Effector memory CD8-positive, alpha-beta T cell (primary cell): ENCODE measurements at regions not wholly inside any gene's neighbourhood (a gene's known extent, or its start where the extent isn't known, plus 50 kb on each side); places are given as distances from the start of the nearest gene placed in this dataset.
A peak's percentile ranks its signal among the peaks of the same experiment; 100 is the strongest.
"Not testable (repeated sequence)": the region's sequence is repeated elsewhere in the genome, so short reads cannot be mapped to it uniquely, and the experiment has no call there.

Experiments used
- ATAC-seq: fragments of 150-1000 bp; cut with Tn5 transposase; replicated peaks from 2 replicates; pipeline ENCODE4 v1.10.0; 2021; ENCODE audit warnings: mild to moderate bottlenecking, moderate library complexity
- DNase-seq, 3 experiments: peaks; one replicate each; pipeline ENCODE4 v3.0.0; 2021
- H3K27ac Mint-ChIP-seq, 2 donors: one replicate each; pipeline ENCODE4 v1.8.0; 2022; ENCODE audit warnings: mild to moderate bottlenecking in 2 of 2, mixed read lengths in 2 of 2, moderate library complexity in 2 of 2
- H3K27me3 Mint-ChIP-seq, 2 donors: one replicate each; pipeline ENCODE4 v1.8.0; 2022; ENCODE audit warnings: mixed read lengths in 2 of 2
- H3K36me3 Mint-ChIP-seq: one replicate; pipeline ENCODE4 v1.8.0; 2022; ENCODE audit warnings: mild to moderate bottlenecking, moderate library complexity, mixed read lengths; ENCODE audit not compliant: insufficient read depth
- H3K4me1 Mint-ChIP-seq, 2 donors: one replicate each; pipeline ENCODE4 v1.8.0; 2022; ENCODE audit warnings: low read depth in 2 of 2, mixed read lengths in 2 of 2
- H3K4me3 Mint-ChIP-seq, 2 donors: one replicate each; pipeline ENCODE4 v1.8.0; 2022; ENCODE audit warnings: mild to moderate bottlenecking in 2 of 2, mixed read lengths in 2 of 2, moderate library complexity in 2 of 2
- H3K9me3 Mint-ChIP-seq, 2 donors: one replicate each; pipeline ENCODE4 v1.8.0; 2022; ENCODE audit warnings: mixed read lengths in 2 of 2

DNA sequence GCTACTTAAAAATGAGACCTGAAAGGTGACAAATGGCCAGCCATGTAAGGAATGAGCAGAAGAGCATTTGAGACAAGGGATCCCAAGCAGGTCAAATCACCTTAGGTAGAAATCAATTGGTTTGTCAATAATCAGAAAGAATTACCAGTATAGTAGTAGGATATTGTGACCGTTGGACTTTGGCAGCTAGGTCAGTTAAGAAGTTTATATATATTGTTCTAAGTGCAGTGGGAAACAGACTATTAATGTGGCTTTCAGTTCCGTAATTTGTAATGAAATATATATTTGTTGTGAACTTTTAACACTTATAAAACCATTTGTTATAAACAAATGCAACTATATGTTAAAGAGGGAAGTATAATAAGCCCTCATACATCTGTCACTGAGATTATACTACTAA lies 807.9 kb upstream of the SPRY2 start:
- H3K27ac Mint-ChIP-seq, result no peak overlapping the region
- no peaks in the 10 kb centered on the region for H3K4me1 Mint-ChIP-seq
- ATAC-seq (no peak), DNase-seq (no peak)
- peaks cover 3 to 7% of the 10 kb centered on the region in 2 donors for H3K9me3 Mint-ChIP-seq
- no peak overlapping the region for H3K4me3 Mint-ChIP-seq
- no peaks in the 10 kb centered on the region for H3K27me3 Mint-ChIP-seq
- H3K36me3 Mint-ChIP-seq, result no peaks in the 10 kb centered on the region

DNA sequence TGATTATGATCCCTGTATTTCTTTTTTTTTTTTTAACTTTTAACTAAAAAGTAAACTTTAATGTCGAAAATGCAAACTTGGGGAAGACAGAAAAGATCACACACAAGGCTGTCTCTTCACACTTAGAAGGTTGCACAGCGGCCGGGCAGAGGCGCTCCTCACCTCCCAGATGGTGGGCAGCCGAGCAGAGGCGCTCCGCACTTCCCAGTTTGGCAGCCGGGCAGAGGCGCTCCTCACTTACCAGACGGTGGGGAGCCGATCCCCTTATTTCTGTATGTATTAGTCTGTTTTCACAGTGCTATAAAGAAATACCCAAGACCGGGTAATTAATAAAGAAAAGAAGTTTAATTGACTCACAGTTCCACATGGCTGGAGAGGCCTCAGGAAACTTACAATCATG lies 805.6 kb upstream of the SPRY2 start:
- DNase-seq, H3K27me3 Mint-ChIP-seq, H3K36me3 Mint-ChIP-seq, H3K27ac Mint-ChIP-seq, ATAC-seq, H3K4me3 Mint-ChIP-seq, H3K9me3 Mint-ChIP-seq, H3K4me1 Mint-ChIP-seq: not testable (repeated sequence)

DNA sequence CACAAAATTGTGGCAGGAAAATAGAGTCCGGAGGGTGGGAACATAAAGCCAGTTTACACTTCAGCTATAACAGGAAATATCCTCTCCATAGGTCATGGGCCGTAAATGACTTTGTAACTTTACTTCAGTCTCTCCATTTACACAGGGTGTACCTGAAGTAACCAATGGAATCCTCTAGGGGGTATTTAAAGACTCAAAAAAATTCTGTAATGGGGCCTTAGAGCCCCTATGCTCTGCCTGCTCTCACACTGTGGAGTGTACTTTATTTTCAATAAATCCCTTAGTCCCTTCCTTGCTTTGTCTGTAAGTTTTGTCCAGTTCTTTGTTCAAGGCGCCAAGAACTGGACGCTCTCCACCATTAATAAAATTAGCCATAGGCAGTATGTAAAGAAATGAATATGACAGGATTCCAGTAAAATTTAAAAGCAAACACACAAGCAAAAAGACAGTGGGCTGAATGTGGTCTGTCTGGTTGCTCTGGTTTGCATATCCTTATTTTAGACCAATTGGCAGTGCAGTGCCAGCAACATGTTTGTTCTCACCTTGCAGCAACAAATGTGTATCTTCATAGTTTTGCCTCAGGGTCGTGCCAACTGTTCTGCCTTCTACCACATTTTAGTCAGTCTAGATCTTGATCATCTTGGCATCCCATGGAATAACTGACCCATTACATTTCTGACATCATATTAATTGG lies 801.5 kb upstream of the SPRY2 start:
- DNase-seq, result no peak
- ATAC-seq, result no peak
- Mint-ChIP-seq H3K27me3 (no peaks in the 10 kb centered on the region), H3K9me3 (peaks cover 1 to 3% of the 10 kb centered on the region in 2 donors), H3K4me3 (no peak overlapping the region), H3K36me3 (no peaks in the 10 kb centered on the region), H3K4me1 (no peaks in the 10 kb centered on the region), H3K27ac (no peak overlapping the region)

DNA sequence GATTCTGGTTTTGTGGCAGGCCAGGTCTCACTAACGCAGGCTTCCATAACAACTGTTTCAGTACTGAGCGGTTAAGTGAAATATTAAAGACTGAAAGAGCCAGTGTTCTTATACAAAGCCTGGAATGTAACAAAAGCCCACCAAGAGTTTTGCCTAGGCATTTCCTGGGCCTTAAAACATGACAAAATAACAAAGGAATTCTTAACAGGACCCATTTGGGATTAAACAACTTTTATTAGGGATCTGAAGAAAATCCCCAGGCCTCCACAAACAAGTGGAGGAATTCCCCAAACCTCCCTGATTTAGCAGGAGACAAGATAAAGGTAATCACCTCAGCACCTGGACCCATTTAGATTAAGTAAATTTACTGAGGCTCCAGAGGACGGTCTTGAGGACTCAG lies 799.7 kb upstream of the SPRY2 start:
- ATAC-seq (no peak), DNase-seq (no peak)
- no peak overlapping the region for H3K27ac Mint-ChIP-seq
- no peaks in the 10 kb centered on the region for H3K27me3 Mint-ChIP-seq
- H3K9me3 Mint-ChIP-seq, result peaks cover 0 to 1% of the 10 kb centered on the region in 2 donors
- H3K4me3 Mint-ChIP-seq, result no peak overlapping the region
- H3K4me1 Mint-ChIP-seq, result no peaks in the 10 kb centered on the region
- H3K36me3 Mint-ChIP-seq, result no peaks in the 10 kb centered on the region

- H3K9me3 Mint-ChIP-seq, result peaks cover 0 to 1% of the 10 kb centered on the region in 2 donors
- no peak overlapping the region for H3K27ac Mint-ChIP-seq
- H3K4me1 Mint-ChIP-seq, result no peaks in the 10 kb centered on the region
- DNase-seq (no peak), ATAC-seq (no peak)
- no peaks in the 10 kb centered on the region for H3K27me3 Mint-ChIP-seq
- H3K36me3 Mint-ChIP-seq, result no peaks in the 10 kb centered on the region
- H3K4me3 Mint-ChIP-seq, result no peak overlapping the region
Observed at GRCh38 chr13:81139987-81140386, 799.1 kb upstream of the SPRY2 start.

- no peaks in the 10 kb centered on the region for H3K4me1 Mint-ChIP-seq
- peaks cover 0 to 1% of the 10 kb centered on the region in 2 donors for H3K9me3 Mint-ChIP-seq
- no peaks in the 10 kb centered on the region for H3K36me3 Mint-ChIP-seq
- no peak overlapping the region for H3K4me3 Mint-ChIP-seq
- DNase-seq (no peak), ATAC-seq (no peak)
- peak overlapping the region in 1 of 2 donors; percentile 38 for H3K27ac Mint-ChIP-seq
- H3K27me3 Mint-ChIP-seq, result no peaks in the 10 kb centered on the region
Observed at GRCh38 chr13:81138353-81138980, 797.5 kb upstream of the SPRY2 start.

- Mint-ChIP-seq H3K27me3 (no peaks in the 10 kb centered on the region), H3K27ac (no peak overlapping the region), H3K9me3 (peaks cover 0 to 16% of the 10 kb centered on the region in 2 donors), H3K4me1 (no peaks in the 10 kb centered on the region), H3K4me3 (no peak overlapping the region), H3K36me3 (no peaks in the 10 kb centered on the region)
- DNase-seq (no peak), ATAC-seq (no peak)
Observed at GRCh38 chr13:81133066-81133465, 792.1 kb upstream of the SPRY2 start.

DNA sequence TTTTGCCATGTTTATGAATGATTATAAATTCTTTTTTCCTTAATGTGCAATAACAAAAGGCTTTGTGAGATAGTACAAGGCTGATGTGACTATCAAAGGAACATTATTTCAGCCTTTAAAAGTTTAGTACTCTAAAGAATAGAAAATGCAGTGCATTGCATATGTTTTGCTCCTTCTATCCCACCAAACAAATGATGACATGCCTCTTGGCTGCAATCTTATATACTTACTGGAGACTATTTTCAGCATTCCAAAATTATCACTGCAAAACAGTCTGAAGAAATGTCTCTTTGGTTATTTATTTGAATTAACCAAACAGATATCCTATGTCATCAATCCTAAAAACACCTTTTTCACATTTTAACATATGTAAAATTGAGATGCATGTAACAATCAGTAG lies 776.5 kb upstream of the SPRY2 start:
- H3K4me1 Mint-ChIP-seq, result peaks cover 2 to 10% of the 10 kb centered on the region in 2 donors
- H3K27ac Mint-ChIP-seq, result peak overlapping the region in 1 of 2 donors; percentile 92
- no peak overlapping the region for H3K4me3 Mint-ChIP-seq
- H3K9me3 Mint-ChIP-seq, result no peaks in the 10 kb centered on the region
- H3K36me3 Mint-ChIP-seq, result no peaks in the 10 kb centered on the region
- no peaks in the 10 kb centered on the region for H3K27me3 Mint-ChIP-seq
- ATAC-seq, result no peak
- no peak for DNase-seq

- H3K4me1 Mint-ChIP-seq, result peaks cover 2 to 10% of the 10 kb centered on the region in 2 donors
Observed at GRCh38 chr13:81116461-81117282, 775.7 kb upstream of the SPRY2 start.

GRCh38 chr13:81109026-81109425 lies 768.1 kb upstream of the SPRY2 start:
- no peaks in the 10 kb centered on the region for H3K9me3 Mint-ChIP-seq
- H3K27me3 Mint-ChIP-seq, result no peaks in the 10 kb centered on the region
- DNase-seq, result no peak
- ATAC-seq, result no peak
- no peaks in the 10 kb centered on the region for H3K36me3 Mint-ChIP-seq
- H3K4me3 Mint-ChIP-seq, result no peak overlapping the region
- H3K27ac Mint-ChIP-seq, result no peak overlapping the region
- H3K4me1 Mint-ChIP-seq, result peaks cover 2 to 5% of the 10 kb centered on the region in 2 donors

More at GRCh38 chr13:81116461-81117282, 775.7 kb upstream of the SPRY2 start:
- H3K9me3 Mint-ChIP-seq, result no peaks in the 10 kb centered on the region
- H3K4me3 Mint-ChIP-seq, result peak overlapping the region; percentile 59 to 85
- DNase-seq (no peak), ATAC-seq (no peak)
- H3K27me3 Mint-ChIP-seq, result no peaks in the 10 kb centered on the region
- peak overlapping the region in 1 of 2 donors; percentile 92 for H3K27ac Mint-ChIP-seq
- H3K36me3 Mint-ChIP-seq, result no peaks in the 10 kb centered on the region

DNA sequence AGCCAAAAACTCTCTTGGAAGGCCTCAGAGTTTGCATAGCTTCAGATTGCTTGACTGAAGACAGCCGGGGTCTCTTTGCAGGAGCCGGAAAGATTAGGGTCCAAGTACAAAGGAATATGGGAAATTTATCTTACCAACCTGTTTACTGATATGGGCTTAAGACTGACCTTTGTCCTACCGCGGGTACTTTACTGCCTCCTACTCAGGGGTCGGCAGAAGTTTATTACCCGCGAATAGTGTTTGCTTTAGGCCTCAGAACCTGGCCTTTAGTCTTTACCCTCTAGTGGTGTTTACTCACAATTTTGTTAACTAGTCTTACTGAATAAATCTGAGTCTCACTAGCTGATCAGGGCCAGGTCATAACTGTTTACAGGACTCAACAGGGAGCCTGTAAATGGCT lies 765.4 kb upstream of the SPRY2 start:
- no peaks in the 10 kb centered on the region for H3K9me3 Mint-ChIP-seq
- no peaks in the 10 kb centered on the region for H3K4me1 Mint-ChIP-seq
- ATAC-seq (no peak), DNase-seq (no peak)
- no peaks in the 10 kb centered on the region for H3K27me3 Mint-ChIP-seq
- no peak overlapping the region for H3K4me3 Mint-ChIP-seq
- no peaks in the 10 kb centered on the region for H3K36me3 Mint-ChIP-seq
- H3K27ac Mint-ChIP-seq, result no peak overlapping the region

GRCh38 chr13:81104035-81104715 lies 763.2 kb upstream of the SPRY2 start:
- H3K4me1 Mint-ChIP-seq, result no peaks in the 10 kb centered on the region

GRCh38 chr13:81102066-81102465 lies 761.1 kb upstream of the SPRY2 start:
- ATAC-seq, H3K27ac Mint-ChIP-seq, H3K4me1 Mint-ChIP-seq, H3K36me3 Mint-ChIP-seq, H3K4me3 Mint-ChIP-seq, H3K9me3 Mint-ChIP-seq, H3K27me3 Mint-ChIP-seq, DNase-seq: not testable (repeated sequence)

More at GRCh38 chr13:81104035-81104715, 763.2 kb upstream of the SPRY2 start:
- DNase-seq, result no peak
- H3K27me3 Mint-ChIP-seq, result no peaks in the 10 kb centered on the region
- H3K4me3 Mint-ChIP-seq, result no peak overlapping the region
- H3K9me3 Mint-ChIP-seq, result no peaks in the 10 kb centered on the region
- H3K36me3 Mint-ChIP-seq, result no peaks in the 10 kb centered on the region
- no peak for ATAC-seq
- H3K27ac Mint-ChIP-seq, result no peak overlapping the region
